ENCODE measurements at regions not wholly inside any gene's neighbourhood (a gene's known extent, or its start where the extent isn't known, plus 50 kb on each side); places are given as distances from the start of the nearest gene placed in this dataset.

DNA sequence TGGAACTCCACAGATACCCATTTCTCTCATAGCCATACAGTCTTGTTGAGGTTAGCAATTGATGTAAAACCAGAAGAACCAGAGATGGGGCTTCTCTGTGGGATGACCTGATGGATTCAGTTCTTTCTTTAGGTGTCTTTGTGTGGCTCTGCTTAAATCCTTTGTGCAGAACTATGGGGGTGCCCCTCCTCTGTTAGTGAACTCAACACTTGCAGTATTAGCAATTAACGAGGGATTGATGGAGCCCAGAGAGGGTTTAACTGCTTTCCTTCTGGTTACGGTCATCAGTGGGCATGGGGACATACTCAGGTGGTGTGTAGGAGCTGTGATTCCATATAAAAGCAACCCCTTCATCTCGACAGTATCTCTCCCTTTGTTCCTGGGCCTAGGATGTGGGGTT lies 406.8 kb upstream of the FAM98A start:
- H3K4me3 ChIP-seq (ENCODE audit: low read depth, low read length), result no peak overlapping the region
- DNase-seq (ENCODE audit: low read depth), result no peak
- TF ChIP-seq, protein P1, sequence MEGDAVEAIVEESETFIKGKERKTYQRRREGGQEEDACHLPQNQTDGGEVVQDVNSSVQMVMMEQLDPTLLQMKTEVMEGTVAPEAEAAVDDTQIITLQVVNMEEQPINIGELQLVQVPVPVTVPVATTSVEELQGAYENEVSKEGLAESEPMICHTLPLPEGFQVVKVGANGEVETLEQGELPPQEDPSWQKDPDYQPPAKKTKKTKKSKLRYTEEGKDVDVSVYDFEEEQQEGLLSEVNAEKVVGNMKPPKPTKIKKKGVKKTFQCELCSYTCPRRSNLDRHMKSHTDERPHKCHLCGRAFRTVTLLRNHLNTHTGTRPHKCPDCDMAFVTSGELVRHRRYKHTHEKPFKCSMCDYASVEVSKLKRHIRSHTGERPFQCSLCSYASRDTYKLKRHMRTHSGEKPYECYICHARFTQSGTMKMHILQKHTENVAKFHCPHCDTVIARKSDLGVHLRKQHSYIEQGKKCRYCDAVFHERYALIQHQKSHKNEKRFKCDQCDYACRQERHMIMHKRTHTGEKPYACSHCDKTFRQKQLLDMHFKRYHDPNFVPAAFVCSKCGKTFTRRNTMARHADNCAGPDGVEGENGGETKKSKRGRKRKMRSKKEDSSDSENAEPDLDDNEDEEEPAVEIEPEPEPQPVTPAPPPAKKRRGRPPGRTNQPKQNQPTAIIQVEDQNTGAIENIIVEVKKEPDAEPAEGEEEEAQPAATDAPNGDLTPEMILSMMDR (conservative IDR thresholded peaks at IDR 0.05; ENCODE audit: low read depth, low read length), result no peak

DNA sequence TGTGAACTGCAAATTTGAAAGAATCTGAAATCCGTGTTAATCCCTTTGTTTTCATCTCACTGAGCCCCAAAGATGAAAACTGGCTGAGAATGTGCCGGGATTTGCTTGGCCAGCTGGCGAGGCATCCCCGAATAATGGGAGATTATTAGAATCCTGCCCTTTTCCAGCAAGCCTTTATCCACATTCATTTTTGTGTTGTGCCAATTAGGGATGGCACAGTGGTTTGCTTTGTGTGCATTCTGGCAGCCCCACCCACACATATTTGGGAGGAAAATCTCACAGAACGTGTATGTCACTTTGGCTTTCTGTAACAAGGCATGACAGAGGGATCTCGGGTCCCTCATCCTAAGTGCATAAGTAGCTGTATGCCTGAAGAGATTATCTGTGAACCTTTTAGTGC lies 405.8 kb upstream of the FAM98A start:
- DNase-seq (ENCODE audit: low read depth), result no peak
- TF ChIP-seq, protein P1 (conservative IDR thresholded peaks at IDR 0.05; ENCODE audit: low read depth, low read length), result no peak

DNA sequence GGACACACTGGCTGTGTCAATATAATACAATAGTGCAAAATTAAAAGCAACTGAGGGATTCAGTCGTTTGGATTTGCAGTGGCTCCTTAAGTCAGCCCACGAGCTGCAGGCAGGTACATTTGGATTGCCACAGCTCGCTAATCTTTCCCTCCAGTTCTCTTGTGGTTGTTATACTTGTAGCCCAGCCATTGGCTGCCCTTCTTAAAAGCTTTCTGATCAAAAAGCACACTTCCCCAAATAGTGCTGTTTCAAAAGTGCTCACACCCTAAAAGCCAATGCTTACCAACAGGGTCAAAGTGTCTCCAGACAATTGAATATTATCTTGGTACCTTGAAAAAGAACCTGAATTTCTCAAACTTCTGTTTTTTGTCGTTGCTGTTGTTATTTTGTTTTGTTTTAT lies 404.7 kb upstream of the FAM98A start:
- DNase-seq (ENCODE audit: low read depth), result no peak
- H3K4me3 ChIP-seq (ENCODE audit: low read depth, low read length), result no peak overlapping the region
- TF ChIP-seq, protein P1 (conservative IDR thresholded peaks at IDR 0.05; ENCODE audit: low read depth, low read length), result no peak

More for the DNA sequence above, 405.8 kb upstream of the FAM98A start:
- H3K4me3 ChIP-seq (ENCODE audit: low read depth, low read length), result no peak overlapping the region

DNA sequence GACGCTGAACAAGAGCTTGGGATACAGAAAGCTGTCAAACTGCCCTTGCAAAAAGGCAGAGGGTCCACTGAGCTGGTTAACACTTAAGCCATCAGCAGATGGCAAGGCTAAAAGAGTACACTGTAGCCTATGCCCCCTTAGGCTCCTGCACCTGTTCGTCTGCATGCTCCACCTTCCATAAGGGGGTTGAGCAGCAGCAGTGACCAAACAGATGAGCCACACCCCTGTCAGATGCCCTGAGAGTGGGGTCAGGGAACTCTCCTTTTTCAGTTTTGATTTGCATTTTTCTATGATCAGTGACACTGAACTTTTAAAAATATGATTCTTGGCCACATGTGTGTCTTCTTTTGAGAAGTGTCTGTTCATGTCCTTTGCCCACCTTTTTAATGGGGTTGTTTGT lies 402.5 kb upstream of the FAM98A start:
- TF ChIP-seq, protein P1 (conservative IDR thresholded peaks at IDR 0.05; ENCODE audit: low read depth, low read length), result no peak

DNA sequence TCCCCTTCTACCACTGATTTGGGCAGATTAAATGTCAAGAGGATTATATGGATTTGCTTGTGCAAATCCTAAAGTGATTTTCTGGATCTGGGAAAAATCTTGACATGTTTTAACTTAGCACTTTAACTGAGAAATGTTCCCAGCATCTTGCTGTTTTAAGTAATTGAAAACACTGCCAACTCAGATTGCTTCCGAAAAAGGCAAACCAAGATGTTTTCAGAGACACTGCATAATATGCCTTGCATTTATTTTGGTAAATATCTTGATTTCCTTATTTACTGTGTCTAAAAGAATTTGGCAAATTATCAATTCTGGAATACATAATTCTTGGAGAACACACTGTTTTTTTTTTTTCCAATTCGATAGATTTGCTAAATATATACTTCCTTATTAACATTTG lies 385.0 kb upstream of the FAM98A start:
- TF ChIP-seq, protein P1 (conservative IDR thresholded peaks at IDR 0.05; ENCODE audit: low read depth, low read length), result no peak
- DNase-seq (ENCODE audit: low read depth), result no peak

More for the DNA sequence above, 402.5 kb upstream of the FAM98A start:
- DNase-seq (ENCODE audit: low read depth), result no peak
- H3K4me3 ChIP-seq (ENCODE audit: low read depth, low read length), result no peak overlapping the region

DNA sequence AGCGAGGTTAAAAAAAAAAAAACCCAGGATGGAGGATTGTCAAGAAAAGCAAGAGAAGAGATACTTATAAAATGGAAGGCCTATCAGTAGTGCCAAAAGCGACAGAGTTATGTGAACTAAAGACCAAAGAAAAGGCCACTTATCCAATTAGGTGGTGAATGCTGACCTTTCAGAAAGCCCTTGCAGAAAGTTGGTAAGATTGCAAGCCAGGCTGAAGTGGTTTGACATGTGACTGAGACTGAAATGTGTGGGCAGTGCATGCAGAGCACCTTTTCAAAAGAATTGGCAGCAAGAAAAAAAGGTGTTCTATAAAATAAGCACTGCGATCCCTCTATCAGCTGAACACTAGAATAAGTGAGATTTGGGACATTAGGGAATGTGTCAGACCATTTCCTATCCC lies 379.4 kb upstream of the FAM98A start:
- DNase-seq (ENCODE audit: low read depth), result no peak
- H3K4me3 ChIP-seq (ENCODE audit: low read depth, low read length), result no peak overlapping the region
- TF ChIP-seq, protein P1 (conservative IDR thresholded peaks at IDR 0.05; ENCODE audit: low read depth, low read length), result no peak

More for the DNA sequence above, 385.0 kb upstream of the FAM98A start:
- no peak overlapping the region for H3K4me3 ChIP-seq (ENCODE audit: low read depth, low read length)

DNA sequence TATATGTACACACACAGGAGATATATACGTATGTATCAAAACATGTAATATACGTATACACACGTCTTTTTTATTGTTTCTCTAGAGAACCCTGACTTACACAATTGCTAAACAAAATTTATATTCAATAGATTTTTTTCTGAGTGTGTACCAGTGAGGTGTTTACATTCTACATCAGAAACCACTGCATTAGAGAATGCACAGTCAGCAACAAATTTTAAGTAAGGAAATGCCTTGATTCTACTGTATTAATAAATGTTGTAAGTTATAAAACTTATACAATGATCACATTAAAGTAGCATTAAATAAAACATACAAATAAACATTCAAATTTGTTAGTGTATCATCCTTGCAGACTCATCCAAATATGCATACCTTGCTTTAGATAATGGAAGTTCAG lies 376.4 kb upstream of the FAM98A start:
- TF ChIP-seq, protein P1 (conservative IDR thresholded peaks at IDR 0.05; ENCODE audit: low read depth, low read length), result no peak
- no peak for DNase-seq (ENCODE audit: low read depth)
- no peak overlapping the region for H3K4me3 ChIP-seq (ENCODE audit: low read depth, low read length)
